K562 (cell line): ENCODE measurements at regions not wholly inside any gene's neighbourhood (a gene's known extent, or its start where the extent isn't known, plus 50 kb on each side); places are given as distances from the start of the nearest gene placed in this dataset.

Experiments
- ATAC-seq: fragments of 200-7000 bp; cut with Tn5 transposase; 3 replicates; pipeline ENCODE4 v1.9.1; 2020; ENCODE audit warnings: moderate library complexity
- BruUV-seq: library from RNA; stranded (reverse); fragments of 400-500 nt; replicated peaks from 2 replicates; lab custom pipeline; 2021; lab: Mats Ljungman, UMichigan
- CTCF ChIA-PET: fragments of 300-600 bp; formaldehyde crosslinking; extraction: SDS; loops from one replicate; lab custom pipeline; 2021; ENCODE audit warnings: low intra/inter-chr PET ratio; lab: Yijun Ruan, JAX
- POLR2A ChIA-PET: fragments of 300-600, 350-650 bp; sonication (Branson Sonifier 250); formaldehyde crosslinking; extraction: SDS; loops from one replicate; lab custom pipeline; 2021; ENCODE audit warnings: antibody characterized with exemption, inconsistent platforms; lab: Yijun Ruan, JAX
- DNase-seq, 4 experiments: peaks; one replicate each; pipeline versions ENCODE4 v3.0.0 to v3.0.0-alpha.2; 2011 to 2018; ENCODE audit warnings: low spot score in 3 of 4, mixed read lengths in 3 of 4; ENCODE audit errors: extremely low read depth in 1 of 4
- FAIRE-seq: peaks from 2 replicates; lab custom pipeline; 2011; peaks lifted over from hg19 to GRCh38; lab: Jason Lieb, UNC
- H2AFZ ChIP-seq: 2 replicates; pipeline ENCODE4 v1.6.0; 2011; ENCODE audit warnings: low read depth, low read length, control low read depth, inconsistent platforms
- H3K27ac ChIP-seq: fragments of 200-600 bp; 3 replicates; pipeline ENCODE4 v1.8.0; 2011; ENCODE audit warnings: low read depth, mild to moderate bottlenecking, control low read depth, inconsistent platforms, low read length, moderate library complexity, mixed read lengths; ENCODE audit errors: extremely low read depth
- H3K27me3 ChIP-seq, 2 experiments: fragments of 300-600 bp in 1 of 2; 2 replicates in 1 of 2; 3 replicates in 1 of 2; pipeline versions ENCODE4 v1.6.0 to v1.8.0; 2011; ENCODE audit warnings: inconsistent platforms in 2 of 2, low read length in 2 of 2, mild to moderate bottlenecking in 1 of 2, mixed read lengths in 1 of 2, moderate library complexity in 1 of 2; ENCODE audit not compliant: control insufficient read depth in 2 of 2, insufficient read depth in 2 of 2
- H3K36me3 ChIP-seq: fragments of 300-600 bp; 3 replicates; pipeline ENCODE4 v1.8.0; 2011; ENCODE audit warnings: mild to moderate bottlenecking, low read length, inconsistent platforms; ENCODE audit not compliant: control insufficient read depth, insufficient read depth
- H3K4me1 ChIP-seq, 2 experiments: fragments of 200-600 bp in 1 of 2; replicated peaks in 1 of 2; 2 replicates in 1 of 2; 3 replicates in 1 of 2; pipeline versions ENCODE4 v1.5.1 to v1.8.0; 2011; ENCODE audit warnings: inconsistent platforms in 2 of 2, low read length in 2 of 2, mild to moderate bottlenecking in 1 of 2, mixed read lengths in 1 of 2, moderate library complexity in 1 of 2; ENCODE audit not compliant: control insufficient read depth in 2 of 2, insufficient read depth in 2 of 2
- H3K4me2 ChIP-seq: 2 replicates; pipeline ENCODE4 v1.6.1; 2011; ENCODE audit warnings: low read length, control low read depth, inconsistent platforms, mixed read lengths; ENCODE audit not compliant: insufficient read depth
- H3K4me3 ChIP-seq: fragments of 200-600 bp; sonication (generic), shearing (Covaris generic); 2 replicates; pipeline ENCODE4 v1.5.1; 2016; ENCODE audit warnings: control low read depth, inconsistent platforms
- H3K79me2 ChIP-seq: fragments of 200-600 bp; 3 replicates; pipeline ENCODE4 v1.8.0; 2011; ENCODE audit warnings: low read length, inconsistent platforms; ENCODE audit not compliant: control insufficient read depth, insufficient read depth
- H3K9ac ChIP-seq, 2 experiments: 2 replicates each; pipeline versions ENCODE4 v1.6.0 to v1.6.1; 2011; ENCODE audit warnings: low read depth in 2 of 2, low read length in 2 of 2, control low read depth in 1 of 2, inconsistent platforms in 1 of 2, mild to moderate bottlenecking in 1 of 2, mixed read lengths in 1 of 2; ENCODE audit not compliant: insufficient read depth in 1 of 2
- H3K9me1 ChIP-seq: one replicate; pipeline ENCODE4 v1.6.0; 2011; ENCODE audit warnings: inconsistent platforms, mild to moderate bottlenecking, low read length, moderate library complexity; ENCODE audit not compliant: control insufficient read depth, insufficient read depth
- H3K9me3 ChIP-seq: replicated peaks from 2 replicates; pipeline ENCODE4 v1.5.1; 2011; ENCODE audit warnings: low read depth, low read length, inconsistent platforms; ENCODE audit not compliant: control insufficient read depth, insufficient read depth
- H4K20me1 ChIP-seq: replicated peaks from 2 replicates; pipeline ENCODE4 v1.6.1; 2011; ENCODE audit warnings: low read length, inconsistent platforms, mixed read lengths; ENCODE audit not compliant: control insufficient read depth, insufficient read depth
- ATF3 ChIP-seq, 2 experiments: fragments of 450-650 bp in 1 of 2; sonication (generic) in 1 of 2; formaldehyde crosslinking in 1 of 2; IDR thresholded peaks in 1 of 2; conservative IDR thresholded peaks in 1 of 2; 2 replicates each; pipeline versions ENCODE4 v1.6.1 to v1.8.1; 2016 to 2023; ENCODE audit warnings: mild to moderate bottlenecking in 2 of 2, moderate library complexity in 2 of 2, inconsistent platforms in 1 of 2, missing genetic modification reagents in 1 of 2
- CEBPB ChIP-seq: fragments of 450-650 bp; IDR thresholded peaks from 2 replicates; pipeline ENCODE4 v1.6.1; 2016; ENCODE audit warnings: missing genetic modification characterization, missing compliant biosample characterization
- CHD2 ChIP-seq: IDR thresholded peaks from 2 replicates; pipeline ENCODE4 v1.6.1; 2011; ENCODE audit warnings: low read depth, low read length
- GMEB1 ChIP-seq: fragments of 250-450 bp; sonication (Bioruptor Pico); IDR thresholded peaks from 2 replicates; pipeline ENCODE4 v1.4.0; 2020; ENCODE audit warnings: mild to moderate bottlenecking
- GTF2F1 ChIP-seq: IDR thresholded peaks from 2 replicates; pipeline ENCODE4 v1.6.1; 2011; ENCODE audit warnings: low read depth, low read length, improper control_type of control experiment
- KDM5B ChIP-seq: fragments of 200-600 bp; sonication (generic); IDR thresholded peaks from 2 replicates; pipeline ENCODE4 v1.6.1; 2012; ENCODE audit warnings: low read depth, mild to moderate bottlenecking, moderate library complexity, low read length, control low read depth, inconsistent platforms; ENCODE audit not compliant: insufficient replicate concordance
- MEF2D ChIP-seq: conservative IDR thresholded peaks from 2 replicates; pipeline ENCODE4 v1.6.1; 2016; ENCODE audit warnings: low read depth, missing genetic modification characterization, missing compliant biosample characterization
- SIN3A ChIP-seq, 2 experiments: fragments of 150-350 bp in 1 of 2; IDR thresholded peaks; 2 replicates each; pipeline ENCODE4 v1.6.1; 2011 to 2016; ENCODE audit warnings: borderline replicate concordance in 2 of 2, low read depth in 2 of 2, low read length in 2 of 2, mild to moderate bottlenecking in 2 of 2, moderate library complexity in 2 of 2; ENCODE audit not compliant: control insufficient read depth in 1 of 2
- SOX6 ChIP-seq: fragments of 450-650 bp; IDR thresholded peaks from 2 replicates; pipeline ENCODE4 v1.6.1; 2014; ENCODE audit warnings: mild to moderate bottlenecking
- ZMIZ1 ChIP-seq, 2 experiments: fragments of 150-350 bp in 1 of 2; IDR thresholded peaks; 2 replicates each; pipeline ENCODE4 v1.6.1; 2012 to 2016; ENCODE audit warnings: low read depth in 2 of 2, low read length in 2 of 2, mild to moderate bottlenecking in 1 of 2, moderate library complexity in 1 of 2
- ZNF174 ChIP-seq: fragments of 250-450 bp; sonication (Bioruptor Pico); IDR thresholded peaks from 2 replicates; pipeline ENCODE4 v1.4.0; 2020; ENCODE audit warnings: mild to moderate bottlenecking
- WGBS: fragments of 100-300 bp; shearing (Covaris generic); methylation state at CpG from one replicate; pipeline ENCODE4 v1.1.6; 2016; ENCODE audit warnings: low coverage, mixed read lengths; ENCODE audit not compliant: insufficient coverage; ENCODE audit errors: missing lambda C conversion rate; 5-methylcytosine and 5-hydroxymethylcytosine counted together
- in situ Hi-C: fragments of 300-500 bp; cut with MboI; formaldehyde crosslinking; loops from 4 replicates; pipeline ENCODE4 v1.15.0; 2018; ENCODE audit warnings: inconsistent platforms, mixed read lengths
- intact Hi-C: fragments of 100-400 bp; cut with micrococcal nuclease; formaldehyde crosslinking; loops from 2 replicates; pipeline ENCODE4 v1.14.2; 2022

DNA sequence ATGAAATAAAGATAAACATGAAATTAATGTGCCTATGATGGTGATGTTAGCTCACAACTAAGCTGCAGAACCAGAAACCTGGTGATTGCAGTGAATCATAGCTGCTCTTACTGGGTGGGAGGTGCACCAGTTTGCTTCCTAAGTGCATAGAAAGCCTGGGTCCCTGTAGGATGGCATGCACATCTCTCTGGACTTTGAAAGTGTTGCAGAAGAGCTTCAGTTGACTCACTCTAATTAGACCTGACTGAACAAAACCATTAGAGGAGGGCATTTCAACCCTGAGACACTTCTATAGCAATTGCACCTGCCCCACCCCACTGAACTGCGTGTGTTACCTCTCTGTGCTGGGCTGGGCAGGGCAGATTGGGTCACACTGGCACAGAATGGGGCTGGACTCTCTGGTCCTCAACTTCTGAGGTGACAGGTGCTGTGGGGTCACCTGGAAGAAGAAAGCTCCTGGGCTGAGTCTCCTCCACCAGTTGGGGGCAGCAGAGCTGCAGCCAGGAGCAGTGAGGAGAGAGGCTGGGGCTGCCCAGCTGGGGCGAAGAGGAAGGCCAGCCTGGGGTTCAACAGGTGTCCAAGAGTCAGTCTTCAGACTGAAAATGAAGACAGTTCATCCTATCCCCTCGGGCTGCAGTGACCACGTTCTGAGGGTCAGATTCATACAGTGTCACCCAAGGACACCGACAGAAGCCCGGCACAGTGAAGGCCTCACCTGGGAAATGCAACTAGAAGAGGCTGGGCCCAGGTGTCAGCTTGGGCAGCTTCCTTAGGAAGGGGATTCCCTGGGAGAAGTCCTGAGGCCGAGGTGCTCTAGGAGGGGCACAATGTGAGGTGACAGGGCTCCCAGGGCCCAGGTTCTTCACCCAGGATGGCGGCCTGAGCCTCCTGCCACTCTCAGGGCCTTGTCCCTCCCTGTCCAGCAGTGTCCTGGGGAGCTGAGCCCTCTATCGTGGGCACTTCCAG lies 58.1 kb downstream of the GGTLC2 start (continued):
- TF ChIP-seq KDM5B: no peak
- TF ChIP-seq SOX6: no peak
- no peak for TF ChIP-seq ZNF174 (CRISPR knock-in tag)
- no peak for TF ChIP-seq CEBPB (tag)
- TF ChIP-seq, all 486 proteins: peak for 23

GRCh38 chr22:22703203-22703570 lies 58.8 kb downstream of the GGTLC2 start:
- H3K27ac ChIP-seq: no peak overlapping the region
- peak overlapping the region in 1 of 2 experiments; percentile 29; a peak in 1 of 4 replicates for H3K9ac ChIP-seq
- BruUV-seq: no TSS peak
- ChIA-PET CTCF (interaction anchor here (0.6 to 1.3 kb wide), 6 partner anchors 8 to 248 kb away, joined by 3 to 6 read pairs (median 3); no protein-coding TSS in a partner anchor), POLR2A (interaction anchor here (0.6 to 11.0 kb wide), 16 partner anchors 10 to 939 kb away, joined by 3 to 122 read pairs (median 4); no protein-coding TSS in a partner anchor)
- no peaks in the 10 kb centered on the region for H3K79me2 ChIP-seq
- no peak overlapping the region for H2AFZ ChIP-seq
- H3K9me1 ChIP-seq: peaks cover 4% of the 10 kb centered on the region
- no peaks in the 10 kb centered on the region for H3K9me3 ChIP-seq
- WGBS: 3% methylated on average over 4 of the region's 4 CpGs
- H3K4me3 ChIP-seq: no peak overlapping the region
- H4K20me1 ChIP-seq: peaks cover 25% of the 10 kb centered on the region
- no peak overlapping the region for H3K4me2 ChIP-seq
- H3K4me1 ChIP-seq: no peaks in the 10 kb centered on the region
- H3K27me3 ChIP-seq: peaks cover 0 to 30% of the 10 kb centered on the region in 2 experiments; a peak in 2 of 5 replicates
- in situ Hi-C loops (no loop called here), intact Hi-C loops (no loop called here)
- FAIRE-seq (no peak), ATAC-seq (peak; percentile 1; the same call in 1 of the 3 replicates), DNase-seq (no peak)
- no peaks in the 10 kb centered on the region for H3K36me3 ChIP-seq
- TF ChIP-seq GMEB1 (CRISPR knock-in tag) (no peak), ATF3 (IDR thresholded peaks at IDR 0.05) (no peak), ATF3 (CRISPR knock-in tag; conservative IDR thresholded peaks at IDR 0.05) (peak; percentile 9; the same call in 1 of the 2 replicates), CHD2 (0 out of 2 replicates have a peak, but pooled peaks have one; percentile 7), SIN3A (IDR thresholded peaks at IDR 0.05; ENCODE audit: borderline replicate concordance in 2 of 2, control insufficient read depth in 1 of 2, low read depth in 2 of 2, low read length in 2 of 2) (no peak), MEF2D (no peak), GTF2F1 (0 out of 2 replicates have a peak, but pooled peaks have one; percentile 40), ZMIZ1 (IDR thresholded peaks at IDR 0.05; ENCODE audit: low read depth in 2 of 2, low read length in 2 of 2) (no peak)
